GM12878 (cell line): ENCODE measurements at regions not wholly inside any gene's neighbourhood (a gene's known extent, or its start where the extent isn't known, plus 50 kb on each side); places are given as distances from the start of the nearest gene placed in this dataset.

ENCODE experiments used
- ATAC-seq: fragments of 200-7000 bp; cut with Tn5 transposase; 3 replicates; pipeline ENCODE4 v1.9.1; 2020; ENCODE audit warnings: mild to moderate bottlenecking, moderate library complexity
- BruUV-seq: library from RNA; stranded (reverse); fragments of 400-500 nt; replicated peaks from 2 replicates; lab custom pipeline; 2021; lab: Mats Ljungman, UMichigan
- CTCF ChIA-PET: fragments of 300-600 bp; sonication (Branson Sonifier 250); formaldehyde crosslinking; extraction: SDS; loops from one replicate; lab custom pipeline; 2021; ENCODE audit warnings: inconsistent platforms; lab: Yijun Ruan, JAX
- POLR2A ChIA-PET: fragments of 350-600 bp; formaldehyde crosslinking; extraction: SDS; loops from one replicate; lab custom pipeline; 2021; ENCODE audit warnings: inconsistent platforms; lab: Charles Lee
- RAD21 ChIA-PET: fragments of 300-600 bp; sonication (Branson Sonifier 250); formaldehyde crosslinking; loops from one replicate; lab custom pipeline; 2023; ENCODE audit warnings: antibody characterized with exemption; ENCODE audit not compliant: unreplicated experiment; lab: Charles Lee
- SMC1A ChIA-PET: fragments of 300-600 bp; sonication (Branson Sonifier 250); formaldehyde crosslinking; loops from one replicate; lab custom pipeline; 2023; ENCODE audit not compliant: unreplicated experiment, uncharacterized antibody; lab: Charles Lee
- DNase-seq: peaks from one replicate; pipeline ENCODE4 v3.0.0-alpha.2; 2011; ENCODE audit warnings: low read depth, low spot score
- FAIRE-seq: peaks from 3 replicates; lab custom pipeline; 2011; peaks lifted over from hg19 to GRCh38; lab: Jason Lieb, UNC
- H2AFZ ChIP-seq: 2 replicates; pipeline ENCODE4 v1.6.0; 2011; ENCODE audit warnings: low read depth, low read length, control low read depth; ENCODE audit not compliant: control insufficient read depth
- H3K27ac ChIP-seq: 2 replicates; pipeline ENCODE4 v1.5.1; 2011; ENCODE audit warnings: control low read depth; ENCODE audit not compliant: control insufficient read depth, insufficient read depth
- H3K27me3 ChIP-seq, 2 experiments: replicated peaks in 1 of 2; 2 replicates each; pipeline versions ENCODE4 v1.6.0 to v1.6.1; 2011; ENCODE audit warnings: low read length in 1 of 2; ENCODE audit not compliant: control insufficient read depth in 2 of 2, insufficient read depth in 2 of 2
- H3K36me3 ChIP-seq, 2 experiments: 2 replicates each; pipeline ENCODE4 v1.5.1; 2011; ENCODE audit warnings: low read length in 1 of 2; ENCODE audit not compliant: control insufficient read depth in 2 of 2, insufficient read depth in 2 of 2
- H3K4me1 ChIP-seq: 2 replicates; pipeline ENCODE4 v1.6.1; 2011; ENCODE audit warnings: mild to moderate bottlenecking, low read length, moderate library complexity, mixed read lengths; ENCODE audit not compliant: control insufficient read depth, insufficient read depth
- H3K4me2 ChIP-seq: 2 replicates; pipeline ENCODE4 v1.6.0; 2011; ENCODE audit warnings: control low read depth; ENCODE audit not compliant: control insufficient read depth, insufficient read depth
- H3K4me3 ChIP-seq: fragments of 200-600 bp; sonication (generic); 2 replicates; pipeline ENCODE4 v1.5.1; 2016
- H3K79me2 ChIP-seq: 2 replicates; pipeline ENCODE4 v1.6.0; 2011; ENCODE audit warnings: low read length; ENCODE audit not compliant: control insufficient read depth, insufficient read depth
- H3K9ac ChIP-seq: 2 replicates; pipeline ENCODE4 v1.8.0; 2011; ENCODE audit warnings: low read length, control low read depth, mixed read lengths; ENCODE audit not compliant: control insufficient read depth, insufficient read depth
- H3K9me3 ChIP-seq: replicated peaks from 3 replicates; pipeline ENCODE4 v1.5.1; 2011; ENCODE audit warnings: mild to moderate bottlenecking, low read length; ENCODE audit not compliant: control insufficient read depth, insufficient read depth
- H4K20me1 ChIP-seq: 2 replicates; pipeline ENCODE4 v1.6.0; 2011; ENCODE audit not compliant: control insufficient read depth, insufficient read depth
- ATF7 ChIP-seq: fragments of 450-650 bp; IDR thresholded peaks from 2 replicates; pipeline ENCODE4 v1.6.1; 2016; ENCODE audit warnings: low read depth, mild to moderate bottlenecking
- BCL3 ChIP-seq: IDR thresholded peaks from 2 replicates; pipeline ENCODE4 v1.6.1; 2011; ENCODE audit warnings: borderline replicate concordance, low read depth, mild to moderate bottlenecking, moderate library complexity, low read length; ENCODE audit not compliant: insufficient read depth, poor library complexity, severe bottlenecking
- CBX3 ChIP-seq: fragments of 200-600 bp; sonication (generic); IDR thresholded peaks from 2 replicates; pipeline ENCODE4 v1.6.1; 2016; ENCODE audit warnings: low read depth, borderline replicate concordance
- CREM ChIP-seq: IDR thresholded peaks from 2 replicates; pipeline ENCODE4 v1.6.1; 2014; ENCODE audit warnings: antibody characterized with exemption, low read depth
- CUX1 ChIP-seq: IDR thresholded peaks from 2 replicates; pipeline ENCODE4 v1.6.1; 2012; ENCODE audit warnings: improper control_type of control experiment, low read depth, low read length; ENCODE audit not compliant: insufficient replicate concordance
- EGR1 ChIP-seq, 2 experiments: IDR thresholded peaks; 1 replicate in 1 of 2; 2 replicates in 1 of 2; pipeline ENCODE4 v1.6.1; 2011 to 2012; ENCODE audit warnings: low read depth in 2 of 2, low read length in 2 of 2, borderline replicate concordance in 1 of 2, mild to moderate bottlenecking in 1 of 2, moderate library complexity in 1 of 2
- HDGF ChIP-seq: fragments of 450-650 bp; IDR thresholded peaks from 2 replicates; pipeline ENCODE4 v1.6.1; 2016; ENCODE audit warnings: antibody characterized with exemption
- JUNB ChIP-seq: IDR thresholded peaks from 2 replicates; pipeline ENCODE4 v1.6.1; 2016; ENCODE audit warnings: antibody characterized with exemption, mild to moderate bottlenecking
- KDM1A ChIP-seq: fragments of 200-600 bp; sonication (generic); IDR thresholded peaks from 2 replicates; pipeline ENCODE4 v1.6.1; 2016; ENCODE audit warnings: borderline replicate concordance
- MEF2A ChIP-seq: IDR thresholded peaks from 2 replicates; pipeline ENCODE4 v1.6.1; 2011; ENCODE audit warnings: low read depth, mild to moderate bottlenecking, low read length, moderate library complexity; ENCODE audit not compliant: insufficient read depth
- POU2F2 ChIP-seq: IDR thresholded peaks from 3 replicates; pipeline ENCODE4 v1.6.1; 2011; ENCODE audit warnings: low read depth, mild to moderate bottlenecking, low read length, borderline replicate concordance
- RFX5 ChIP-seq: IDR thresholded peaks from 2 replicates; pipeline ENCODE4 v1.6.1; 2011; ENCODE audit warnings: low read depth, low read length, improper control_type of control experiment
- SUZ12 ChIP-seq: fragments of 200-600 bp; sonication (generic); IDR thresholded peaks from one replicate; pipeline ENCODE4 v1.6.1; 2018; ENCODE audit warnings: antibody characterized with exemption, mild to moderate bottlenecking; ENCODE audit not compliant: unreplicated experiment
- YBX1 ChIP-seq: fragments of 450-650 bp; IDR thresholded peaks from 2 replicates; pipeline ENCODE4 v1.6.1; 2016; ENCODE audit warnings: antibody characterized with exemption
- ZZZ3 ChIP-seq: IDR thresholded peaks from 2 replicates; pipeline ENCODE4 v1.6.1; 2011; ENCODE audit warnings: low read depth; ENCODE audit not compliant: control insufficient read depth, insufficient read length
- WGBS: methylation state at CpG from one replicate; pipeline ENCODE4 v1.1.6; 2016; ENCODE audit warnings: low lambda C conversion rate; ENCODE audit not compliant: insufficient replicate concordance, insufficient coverage; ENCODE audit errors: missing lambda C conversion rate; 5-methylcytosine and 5-hydroxymethylcytosine counted together
- in situ Hi-C: fragments of 300-500 bp; cut with MboI; formaldehyde crosslinking; loops from 9 replicates; pipeline ENCODE4 v1.14.3; 2018; ENCODE audit warnings: mixed read lengths
- intact Hi-C: fragments of 100-400 bp; cut with micrococcal nuclease; formaldehyde crosslinking; loops from one replicate; pipeline ENCODE4 v1.14.2; 2022; ENCODE audit not compliant: unreplicated experiment

- RAD21 ChIA-PET, result no interaction called here
- no peak overlapping the region for H3K27ac ChIP-seq
- H3K79me2 ChIP-seq, result no peaks in the 10 kb centered on the region
- H4K20me1 ChIP-seq, result no peaks in the 10 kb centered on the region
- no peaks in the 10 kb centered on the region; the same call in 2 of the 3 replicates for H3K9me3 ChIP-seq
- SMC1A ChIA-PET, result no interaction called here
- CTCF ChIA-PET, result no interaction called here
- FAIRE-seq (no peak), DNase-seq (no peak), ATAC-seq (no peak)
- H3K4me1 ChIP-seq, result no peaks in the 10 kb centered on the region
- in situ Hi-C loops (no loop called here), intact Hi-C loops (no loop called here)
- H3K4me3 ChIP-seq, result no peak overlapping the region
- no peak overlapping the region for H3K4me2 ChIP-seq
- no peaks in the 10 kb centered on the region for H3K27me3 ChIP-seq
- TF ChIP-seq ZZZ3 (no peak), CBX3 (no peak), KDM1A (no peak), SUZ12 (no peak), MEF2A (no peak), JUNB (no peak), YBX1 (no peak), RFX5 (no peak), CUX1 (no peak), HDGF (no peak), CREM (no peak), ATF7 (no peak), EGR1 (IDR thresholded peaks at IDR 0.05; ENCODE audit: borderline replicate concordance in 1 of 2, low read depth in 2 of 2, low read length in 2 of 2) (no peak), POU2F2 (no peak), BCL3 (no peak)
- BruUV-seq, result no TSS peak
- POLR2A ChIA-PET, result no interaction called here
- no peaks in the 10 kb centered on the region for H3K36me3 ChIP-seq
- no peak overlapping the region for H2AFZ ChIP-seq
- 34% methylated on average over 10 of the region's 10 CpGs for WGBS
- no peak overlapping the region for H3K9ac ChIP-seq
These were observed 255.3 kb upstream of the TSHZ3 start for GRCh38 chr19:31604493-31605040.
